HG02852 (cell line): ENCODE measurements at regions not wholly inside any gene's neighbourhood (a gene's known extent, or its start where the extent isn't known, plus 50 kb on each side); places are given as distances from the start of the nearest gene placed in this dataset.
A peak's percentile ranks its signal among the peaks of the same experiment; 100 is the strongest.
"Not testable (repeated sequence)": the region's sequence is repeated elsewhere in the genome, so short reads cannot be mapped to it uniquely, and the experiment has no call there.

ENCODE experiments used
- ATAC-seq: cut with Tn5 transposase; IDR thresholded peaks from one replicate; pipeline ENCODE4 v1.9.1; 2021; ENCODE audit warnings: mild to moderate bottlenecking, moderate library complexity; ENCODE audit not compliant: unreplicated experiment

DNA sequence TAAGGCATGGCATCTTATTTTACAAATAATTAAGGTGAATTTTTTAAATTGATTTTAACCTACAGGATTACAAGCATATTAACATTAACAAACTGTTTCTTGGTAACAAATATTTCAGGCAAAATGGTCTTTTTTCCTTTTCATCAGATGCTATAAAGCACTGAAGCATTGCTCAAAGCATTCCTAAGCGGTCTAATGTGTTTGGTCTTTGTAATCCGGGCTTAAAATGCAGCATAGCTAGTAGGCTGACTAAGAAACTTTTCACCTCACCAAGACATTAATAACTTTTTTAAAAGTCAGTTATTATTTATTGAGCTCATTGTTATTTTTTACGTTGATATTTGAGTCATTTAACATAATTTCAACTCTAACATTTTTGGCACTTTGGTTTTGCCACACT is 538.8 kb upstream of the SLC39A10 start:
- ATAC-seq, result no peak

DNA sequence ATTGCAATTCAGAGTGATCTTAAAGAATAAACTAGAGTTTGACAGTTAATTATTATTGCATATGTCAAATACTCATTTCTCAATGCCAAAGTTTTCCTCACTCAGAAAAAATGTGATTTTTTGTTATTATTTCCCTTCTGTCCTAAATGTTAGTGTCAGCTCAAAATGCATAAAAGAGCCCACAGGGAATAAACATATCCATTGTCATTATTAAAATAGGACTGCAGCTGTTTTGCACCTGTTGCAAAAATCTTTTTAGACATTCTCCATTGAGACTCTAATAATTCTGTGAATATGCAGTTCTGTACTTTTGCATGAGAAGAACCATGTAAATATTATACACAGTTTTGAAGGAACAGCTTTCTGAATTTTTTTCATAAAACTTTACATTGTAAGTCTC is 540.0 kb upstream of the SLC39A10 start:
- no peak for ATAC-seq

DNA sequence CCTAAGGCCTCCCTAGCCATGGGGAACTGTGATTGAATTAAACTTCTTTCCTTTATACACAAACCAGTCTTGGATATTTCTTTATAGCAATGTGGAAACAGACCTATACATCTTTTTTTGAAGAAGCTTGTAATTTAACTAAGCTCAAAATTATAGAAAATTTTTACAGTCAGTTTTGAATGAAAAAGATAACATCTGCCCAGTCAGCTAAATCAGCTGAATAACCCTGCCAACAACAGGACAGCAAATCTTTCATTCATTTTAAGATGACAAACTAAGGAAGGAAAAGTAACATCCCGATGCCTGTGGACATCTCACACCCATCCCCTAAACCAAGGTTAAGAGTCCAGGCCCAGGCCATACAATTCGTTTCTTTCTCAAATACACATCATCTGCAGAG is 541.3 kb upstream of the SLC39A10 start:
- ATAC-seq, result no peak

DNA sequence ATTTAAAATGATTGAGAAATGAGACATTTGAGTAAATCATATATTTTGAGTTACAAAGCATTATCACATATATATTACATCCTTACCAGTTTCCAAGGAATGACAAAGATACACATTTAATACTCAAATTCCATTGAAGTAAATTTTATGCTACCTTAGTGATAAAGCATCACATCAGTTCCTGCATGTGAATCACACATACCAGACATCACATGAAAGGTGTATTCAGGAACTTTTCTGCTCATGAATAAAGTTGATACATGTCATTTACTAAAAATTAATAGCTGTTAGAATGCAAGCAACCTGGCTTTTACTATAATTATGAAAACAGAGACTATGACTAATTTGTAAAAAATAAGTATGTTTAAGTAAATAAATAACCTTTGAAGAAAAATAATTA is 548.8 kb upstream of the SLC39A10 start:
- ATAC-seq, result no peak

DNA sequence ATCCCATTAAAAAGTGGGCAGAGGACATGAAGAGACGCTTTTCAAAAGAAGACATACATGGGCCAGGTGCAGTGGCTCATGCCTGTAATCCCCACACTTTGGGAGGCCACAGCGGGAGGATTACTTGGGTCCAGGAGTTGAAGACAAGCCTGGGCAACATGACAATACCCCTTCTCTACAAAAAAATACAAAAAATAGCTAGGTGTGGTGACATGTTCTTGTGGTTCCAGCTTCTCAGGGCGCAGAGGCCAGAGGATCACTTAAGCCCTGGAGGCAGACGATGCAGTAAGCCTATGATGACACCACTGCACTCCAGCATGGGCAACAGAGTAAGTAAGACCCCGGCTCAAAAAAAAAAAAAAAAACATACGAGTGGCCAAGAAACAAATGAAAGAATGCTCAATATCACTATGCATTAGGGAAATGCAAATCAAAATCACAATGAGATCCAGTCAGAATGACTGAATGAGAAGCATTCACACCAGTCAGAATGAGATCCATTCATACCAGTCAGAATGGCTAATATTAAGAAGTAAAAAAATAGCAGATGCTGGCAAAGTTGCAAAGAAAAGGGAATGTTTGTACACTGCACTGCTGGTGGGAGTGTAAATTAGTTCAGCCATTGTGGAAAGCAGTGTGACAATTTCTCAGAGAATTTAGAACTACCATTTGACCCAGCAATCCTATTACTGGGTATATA is 550.2 kb upstream of the SLC39A10 start:
- no peak for ATAC-seq

DNA sequence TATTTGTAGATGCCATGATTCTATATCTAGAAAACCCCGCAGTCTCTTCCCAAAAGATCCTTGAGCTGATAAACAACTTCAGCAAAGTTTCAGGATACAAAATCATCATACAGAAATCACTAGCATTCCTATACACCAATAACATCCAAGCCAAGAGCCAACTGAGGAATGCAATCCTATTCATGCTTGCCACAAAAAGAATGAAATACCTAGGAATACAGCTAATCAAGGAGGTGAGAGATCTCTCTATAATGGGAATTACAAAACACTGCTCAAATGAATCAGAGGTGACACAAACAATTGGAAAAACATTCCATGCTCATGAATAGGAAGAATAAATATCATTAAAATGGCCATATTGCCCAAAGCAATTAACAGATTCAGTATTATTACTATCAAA is 551.4 kb upstream of the SLC39A10 start:
- ATAC-seq, result no peak

DNA sequence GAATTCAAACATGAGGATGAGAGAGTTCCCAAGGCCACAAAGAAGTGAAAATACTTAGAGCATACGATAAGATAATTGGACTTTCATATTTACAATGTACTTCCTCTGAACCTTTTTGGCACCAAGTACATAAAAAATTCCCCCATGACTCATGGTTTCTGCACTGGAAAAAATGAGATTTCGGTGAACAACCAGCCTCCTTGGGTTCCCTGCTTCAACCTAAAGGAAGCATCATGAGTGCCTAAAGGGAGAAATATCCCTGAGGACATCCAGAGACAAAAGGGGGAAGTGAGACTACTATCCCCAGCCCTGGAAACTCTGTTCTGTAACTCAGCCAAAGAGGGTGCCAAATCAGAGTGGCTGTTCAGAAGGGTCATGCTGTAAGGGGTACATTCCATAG is 562.7 kb upstream of the SLC39A10 start:
- peak; percentile 37 for ATAC-seq

DNA sequence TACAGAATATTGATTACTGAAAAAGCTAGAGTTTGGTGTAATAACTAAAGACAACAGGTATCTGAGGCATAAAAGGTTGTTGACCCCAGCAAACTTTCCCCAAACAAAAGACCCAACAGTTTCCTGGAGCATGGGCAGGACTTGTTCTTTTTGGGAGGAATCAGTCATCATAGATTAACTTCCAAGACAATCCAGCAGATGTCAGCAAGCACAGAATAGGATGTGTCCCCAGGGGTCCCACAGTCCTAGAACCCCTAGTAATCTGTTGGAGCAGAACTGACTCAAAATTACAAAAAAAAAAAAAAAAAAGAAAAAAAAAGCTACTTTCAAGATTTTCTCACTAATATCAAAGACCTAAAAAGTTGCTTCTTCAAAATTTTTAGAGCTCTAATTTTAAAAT is 564.7 kb upstream of the SLC39A10 start:
- no peak for ATAC-seq

DNA sequence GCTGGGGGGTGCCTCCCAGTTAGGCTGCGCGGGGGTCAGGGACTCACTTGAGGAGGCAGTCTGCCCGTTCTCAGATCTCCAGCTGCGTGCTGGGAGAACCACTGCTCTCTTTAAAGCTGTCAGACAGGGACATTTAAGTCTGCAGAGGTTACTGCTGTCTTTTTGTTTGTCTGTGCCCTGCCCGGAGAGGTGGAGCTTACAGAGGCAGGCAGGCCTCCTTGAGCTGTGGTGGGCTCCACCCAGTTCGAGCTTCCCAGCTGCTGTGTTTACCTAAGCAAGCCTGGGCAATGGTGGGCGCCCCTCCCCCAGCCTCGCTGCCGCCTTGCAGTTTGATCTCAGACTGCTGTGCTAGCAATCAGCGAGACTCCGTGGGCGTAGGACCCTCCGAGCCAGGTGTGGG is 584.2 kb upstream of the SLC39A10 start:
- not testable (repeated sequence) for ATAC-seq

DNA sequence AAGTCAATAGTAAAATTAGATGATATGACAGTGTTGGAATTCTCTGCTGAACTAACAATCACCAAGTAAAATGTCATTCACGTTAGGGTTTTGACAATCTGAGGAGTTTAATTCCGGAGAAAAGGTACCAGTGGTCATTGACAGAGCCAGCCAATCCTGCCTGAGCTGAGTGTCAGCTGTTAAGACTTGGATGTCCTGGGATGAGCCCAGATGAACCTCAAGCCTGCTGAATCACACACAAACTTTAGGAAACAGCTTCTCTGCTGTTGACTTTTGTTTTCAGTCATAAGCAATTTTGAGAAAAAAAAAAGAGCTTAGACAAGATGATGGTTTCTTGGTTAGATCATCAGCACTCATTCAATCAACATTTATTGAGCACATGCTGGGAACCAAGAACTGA is 600.0 kb upstream of the SLC39A10 start:
- ATAC-seq, result no peak

DNA sequence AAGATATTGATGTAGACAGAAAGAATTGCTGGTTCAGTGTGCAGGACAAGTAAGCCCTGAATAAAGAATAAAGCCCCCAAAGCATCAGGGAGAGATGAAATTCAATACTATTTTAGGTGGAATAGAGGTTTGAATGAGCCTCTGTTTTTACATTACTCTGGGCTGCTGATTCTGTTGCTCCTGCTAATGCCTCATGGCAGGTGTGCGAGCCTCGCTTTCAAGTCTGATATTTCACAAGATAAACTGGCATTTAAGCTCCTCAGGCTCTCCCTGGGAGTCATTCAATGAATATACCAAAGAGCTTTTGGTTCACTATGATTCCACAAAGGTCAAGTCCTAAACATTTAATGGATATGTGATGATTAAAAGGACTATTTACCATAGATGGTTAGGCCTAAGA is 601.0 kb upstream of the SLC39A10 start:
- ATAC-seq, result no peak

DNA sequence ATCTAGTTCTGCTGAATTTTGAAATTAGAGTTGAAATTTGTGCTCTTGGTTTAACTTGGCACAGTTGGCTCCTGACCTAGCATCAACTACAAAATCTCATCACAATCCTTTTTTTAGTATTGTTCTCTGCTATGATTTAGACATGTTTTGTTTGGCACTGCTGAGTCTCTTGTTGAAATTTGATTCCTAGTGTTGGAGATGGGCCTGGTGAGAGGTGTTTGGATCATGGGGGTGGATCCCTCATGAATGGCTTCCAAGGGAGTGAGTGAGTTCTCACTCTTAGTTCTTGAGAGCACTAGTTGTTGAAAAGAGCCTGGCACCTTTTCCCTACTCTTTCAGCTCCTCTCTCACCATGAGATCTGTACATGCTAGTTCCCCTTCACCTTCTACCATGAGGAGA is 605.6 kb upstream of the SLC39A10 start:
- no peak for ATAC-seq

DNA sequence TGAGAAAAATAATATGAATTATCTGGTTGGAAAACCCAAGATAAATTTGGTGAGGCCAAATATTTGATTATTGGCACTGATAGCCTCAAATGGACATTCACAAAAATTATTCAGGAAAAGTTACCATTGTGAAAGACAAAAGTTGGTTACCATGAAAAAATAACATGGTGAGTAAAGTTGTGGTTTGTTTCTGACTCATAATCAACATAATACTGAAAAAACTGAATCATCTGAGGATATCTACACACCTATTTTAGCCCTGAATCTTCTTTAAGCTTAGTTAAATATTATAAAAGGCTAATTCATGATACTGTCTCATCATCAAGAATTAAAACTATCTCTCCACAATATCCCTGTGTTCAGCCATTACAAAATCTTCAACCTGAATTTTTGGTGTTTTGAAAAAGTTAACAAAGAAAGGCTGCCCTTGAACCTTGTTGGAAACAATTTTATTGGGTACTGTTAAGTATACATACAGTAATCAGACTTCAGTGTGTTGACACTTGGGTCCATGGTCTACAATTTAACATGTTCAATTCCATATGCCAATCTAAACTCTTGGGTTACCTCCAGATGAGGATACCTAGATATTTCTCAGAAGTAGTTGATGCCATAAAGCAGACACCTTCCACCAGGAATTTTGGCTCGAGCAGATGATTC is 607.5 kb upstream of the SLC39A10 start:
- ATAC-seq, result peak; percentile 83

DNA sequence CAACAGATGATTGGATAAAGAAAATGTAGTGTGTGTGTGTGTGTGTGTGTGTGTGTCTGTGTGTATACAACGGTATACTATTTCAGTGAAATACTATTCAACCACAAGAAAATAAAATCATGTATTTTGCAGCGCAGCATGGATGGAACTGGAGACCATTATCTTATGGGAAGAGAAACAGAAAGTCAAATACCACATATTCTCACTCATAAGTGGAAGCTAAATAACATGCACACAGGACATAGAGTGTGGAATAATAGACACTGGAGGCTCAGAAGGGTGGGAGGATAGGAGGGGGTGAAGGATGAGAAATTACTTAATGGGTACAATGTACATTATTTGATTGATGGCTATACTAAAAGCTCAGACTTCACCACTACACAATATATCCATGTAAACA is 609.1 kb upstream of the SLC39A10 start:
- no peak for ATAC-seq

DNA sequence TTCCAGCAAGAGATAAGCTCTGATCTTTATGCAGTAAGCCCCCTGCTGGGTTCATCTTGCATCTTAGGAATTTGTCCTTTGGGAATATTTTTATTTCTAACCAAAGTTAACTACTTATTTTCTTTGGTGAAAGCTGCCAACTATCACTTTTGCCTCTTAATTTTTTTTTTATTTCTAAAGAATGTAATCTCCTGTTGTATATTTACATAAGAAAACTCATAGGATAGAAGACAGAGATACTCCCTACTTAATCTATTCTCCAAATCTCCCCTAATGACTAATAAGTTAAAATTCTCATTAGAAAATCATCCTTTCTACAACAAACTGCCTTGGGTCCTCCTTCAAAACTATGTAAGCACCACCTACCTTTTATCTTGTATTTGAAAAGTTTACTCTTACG is 612.2 kb upstream of the SLC39A10 start:
- no peak for ATAC-seq

DNA sequence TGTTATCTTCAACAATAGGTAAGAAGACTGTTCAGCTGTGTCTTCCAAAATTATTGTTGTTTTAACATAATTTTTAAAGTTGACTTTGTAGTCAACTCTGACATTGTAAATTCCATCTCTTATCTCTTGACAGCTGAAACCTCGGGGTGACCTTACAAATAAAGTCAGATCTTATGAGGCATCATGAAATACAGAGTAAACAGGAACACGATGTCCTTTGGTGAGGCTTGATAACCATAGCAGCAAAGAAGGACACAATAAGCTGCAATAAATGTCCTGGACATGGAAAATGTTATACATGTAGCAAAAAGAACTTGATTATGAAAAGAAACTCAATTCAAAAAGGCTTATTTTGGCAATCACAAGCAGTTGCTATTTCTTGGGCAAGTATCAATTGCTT is 618.9 kb upstream of the SLC39A10 start:
- no peak for ATAC-seq

DNA sequence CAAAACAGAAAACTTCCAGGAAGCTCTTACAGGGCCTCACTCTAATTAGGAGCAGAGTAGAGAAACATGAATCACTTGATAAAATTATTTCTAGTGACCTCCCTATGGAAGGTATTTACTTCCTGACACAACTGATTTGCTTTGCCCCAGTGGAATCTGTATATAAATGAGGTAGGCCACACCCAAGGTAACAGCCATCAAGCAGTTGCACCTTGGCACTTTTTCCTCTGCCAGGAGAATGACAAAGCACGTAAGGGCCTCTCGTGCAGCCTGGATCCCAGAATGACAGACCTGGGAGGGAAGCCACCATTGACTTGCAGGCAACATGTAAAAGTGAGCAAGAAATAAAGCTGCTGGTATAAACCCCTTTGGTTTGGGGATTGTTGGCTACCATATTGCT is 620.0 kb upstream of the SLC39A10 start:
- no peak for ATAC-seq

DNA sequence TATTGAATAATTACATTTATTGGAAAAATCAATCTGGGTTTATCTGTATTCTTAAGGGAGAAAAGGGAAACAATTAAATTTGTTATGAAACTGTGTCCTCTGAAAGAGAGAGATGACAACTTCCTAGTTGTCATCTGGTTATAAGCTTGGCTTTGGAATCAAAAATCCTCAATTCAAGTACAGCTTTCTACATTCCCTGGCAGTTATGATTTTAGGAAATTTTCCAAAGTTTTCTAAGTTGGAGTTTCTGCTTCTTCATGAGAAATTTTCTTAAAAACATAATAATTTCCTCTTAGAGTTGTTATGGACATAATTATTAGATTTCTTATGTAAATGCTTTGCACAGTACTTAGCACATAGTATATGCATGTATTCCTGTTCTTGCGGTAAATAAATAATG is 625.6 kb upstream of the SLC39A10 start:
- no peak for ATAC-seq

DNA sequence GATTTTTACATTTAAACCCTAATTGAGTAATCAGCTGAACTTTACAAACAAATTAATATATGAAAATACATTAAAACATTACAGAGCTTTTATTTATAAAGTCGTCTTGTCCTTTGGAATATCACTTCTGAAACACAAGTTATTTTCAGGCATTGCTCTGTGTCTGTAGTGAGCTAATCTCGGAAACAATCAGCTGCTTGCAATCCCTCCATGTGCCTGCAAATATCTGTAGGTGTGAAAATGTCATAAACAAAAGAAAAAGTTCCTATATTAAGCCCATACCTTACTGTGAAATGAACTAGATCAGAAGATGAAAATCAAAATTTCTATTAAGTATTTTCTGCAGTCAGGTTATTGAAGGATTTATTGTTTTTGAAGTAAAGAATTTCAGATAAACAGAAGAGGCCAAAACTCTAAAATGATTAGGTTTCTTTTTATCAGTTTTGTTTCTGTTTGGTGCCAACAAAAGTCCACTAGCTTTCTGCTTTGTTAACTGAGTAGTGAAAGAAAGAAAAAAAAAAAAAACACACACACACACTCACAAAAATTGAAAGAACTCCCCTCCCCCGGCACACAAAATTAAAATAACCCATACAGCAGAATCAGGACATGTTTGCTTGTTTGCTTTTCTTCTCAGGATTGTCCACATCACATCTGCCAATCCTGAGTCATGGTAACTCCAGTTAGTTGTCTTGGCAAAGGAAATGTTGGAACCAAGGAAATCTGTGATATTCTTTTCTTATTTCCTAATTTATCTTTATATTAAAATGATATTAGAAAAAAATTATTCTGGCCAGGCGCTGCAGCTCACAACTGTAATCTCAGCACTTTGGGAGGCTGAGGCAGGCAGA is 627.0 kb upstream of the SLC39A10 start:
- no peak for ATAC-seq

DNA sequence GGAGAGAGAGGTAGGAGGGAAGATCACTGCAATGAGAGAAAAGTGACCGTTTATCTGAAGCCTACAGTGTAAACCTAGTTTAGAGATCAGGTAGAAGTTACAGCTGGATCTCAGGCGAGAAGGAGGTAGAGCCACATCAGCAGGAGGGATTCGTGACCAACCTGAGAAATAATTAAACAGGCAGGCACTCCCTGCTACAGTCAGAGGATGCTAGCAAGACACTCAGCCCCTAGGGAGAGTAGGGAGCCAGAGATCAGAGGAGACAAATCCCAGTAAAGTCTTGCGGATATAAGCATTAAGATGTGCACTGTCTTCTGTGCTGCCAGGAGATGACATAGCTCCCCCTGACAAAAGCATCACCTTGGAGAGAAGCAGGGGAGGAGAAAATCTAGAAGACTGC is 629.1 kb upstream of the SLC39A10 start:
- ATAC-seq, result no peak

DNA sequence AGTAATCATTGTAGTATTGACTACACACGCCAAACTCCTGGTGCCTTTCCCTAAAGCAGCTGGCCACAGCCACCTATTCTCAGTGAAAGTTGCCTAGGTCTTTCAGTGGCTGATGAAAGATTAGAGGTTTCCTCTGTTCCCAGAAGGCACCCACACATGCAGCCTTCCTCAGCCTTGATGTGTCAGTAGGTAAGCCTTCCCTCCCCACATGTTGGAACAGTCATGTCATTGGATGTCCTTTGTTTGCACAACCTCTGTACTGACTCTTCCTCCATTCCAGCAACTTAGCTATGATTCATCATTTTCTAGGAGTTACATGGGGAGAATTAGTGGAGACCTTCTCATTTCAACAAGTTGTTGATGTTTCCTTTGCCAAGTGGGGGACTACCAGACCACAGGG is 630.8 kb upstream of the SLC39A10 start:
- no peak for ATAC-seq

DNA sequence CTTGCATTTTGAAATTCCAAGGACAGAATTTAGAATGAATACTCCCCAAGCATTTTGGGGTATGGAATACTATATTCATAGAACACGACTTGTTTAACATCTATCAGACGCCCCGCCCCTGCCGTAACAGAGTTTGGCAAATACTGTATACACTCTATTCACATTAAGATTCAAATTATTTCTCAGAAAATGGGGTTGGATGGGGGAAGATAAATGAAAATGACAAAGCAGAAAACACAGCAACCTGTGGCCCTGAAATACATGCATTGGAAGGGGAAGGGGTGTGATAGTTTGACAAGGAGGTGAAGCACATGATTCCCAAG is 634.6 kb upstream of the SLC39A10 start:
- no peak for ATAC-seq
